PFSK-1 (cell line): ENCODE measurements at regions not wholly inside any gene's neighbourhood (a gene's known extent, or its start where the extent isn't known, plus 50 kb on each side); places are given as distances from the start of the nearest gene placed in this dataset.

ENCODE experiments used
- FOXP2 ChIP-seq: optimal IDR thresholded peaks from 2 replicates; pipeline ENCODE3; 2011; ENCODE audit warnings: borderline replicate concordance, control low read depth, inconsistent platforms; ENCODE audit not compliant: insufficient read depth; ENCODE audit errors: extremely low read length, extremely low read depth
- POLR2AphosphoS5 ChIP-seq: IDR thresholded peaks from 2 replicates; pipeline ENCODE4 v1.6.1; 2012; ENCODE audit warnings: low read depth, mild to moderate bottlenecking, control low read depth, low read length, moderate library complexity
- SIN3A ChIP-seq: IDR thresholded peaks from 2 replicates; pipeline ENCODE4 v1.6.1; 2012; ENCODE audit warnings: mild to moderate bottlenecking, low read length, moderate library complexity, borderline replicate concordance; ENCODE audit not compliant: insufficient read depth
- TAF1 ChIP-seq: IDR thresholded peaks from 2 replicates; pipeline ENCODE4 v1.6.1; 2012; ENCODE audit warnings: low read length, control low read depth, borderline replicate concordance; ENCODE audit not compliant: insufficient read depth
- TF ChIP-seq, protein P1 (sequence below), 2 experiments: IDR thresholded peaks; 2 replicates each; pipeline versions ENCODE4 v1.6.1 to v1.8.0; 2011 to 2012; ENCODE audit warnings: low read depth in 2 of 2, low read length in 2 of 2, control low read depth in 1 of 2, inconsistent platforms in 1 of 2, mild to moderate bottlenecking in 1 of 2, moderate library complexity in 1 of 2; ENCODE audit not compliant: insufficient read depth in 1 of 2

DNA sequence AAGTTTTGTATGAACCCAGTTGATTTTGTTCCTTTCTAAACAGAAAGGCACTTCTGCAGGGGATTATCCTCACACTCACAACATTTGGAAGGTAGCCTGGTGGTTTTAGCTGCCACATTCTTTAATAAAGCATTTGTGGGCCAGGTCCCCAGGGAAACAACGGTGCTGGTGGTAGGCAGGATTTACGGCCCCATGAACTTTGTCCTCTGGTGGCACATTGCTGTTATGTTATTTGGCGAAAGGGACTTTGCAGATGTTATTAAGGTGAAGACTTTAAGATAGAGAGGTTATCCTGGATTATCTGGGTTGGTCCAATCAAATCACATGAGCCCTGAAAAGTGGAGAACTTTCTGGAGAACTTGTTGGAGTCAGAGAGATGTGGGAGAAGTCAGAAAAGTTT is 86.3 kb upstream of the C9orf72 start:
- TF ChIP-seq TAF1 (no peak), POLR2AphosphoS5 (no peak), SIN3A (no peak), FOXP2 (no peak)
- TF ChIP-seq, protein P1, sequence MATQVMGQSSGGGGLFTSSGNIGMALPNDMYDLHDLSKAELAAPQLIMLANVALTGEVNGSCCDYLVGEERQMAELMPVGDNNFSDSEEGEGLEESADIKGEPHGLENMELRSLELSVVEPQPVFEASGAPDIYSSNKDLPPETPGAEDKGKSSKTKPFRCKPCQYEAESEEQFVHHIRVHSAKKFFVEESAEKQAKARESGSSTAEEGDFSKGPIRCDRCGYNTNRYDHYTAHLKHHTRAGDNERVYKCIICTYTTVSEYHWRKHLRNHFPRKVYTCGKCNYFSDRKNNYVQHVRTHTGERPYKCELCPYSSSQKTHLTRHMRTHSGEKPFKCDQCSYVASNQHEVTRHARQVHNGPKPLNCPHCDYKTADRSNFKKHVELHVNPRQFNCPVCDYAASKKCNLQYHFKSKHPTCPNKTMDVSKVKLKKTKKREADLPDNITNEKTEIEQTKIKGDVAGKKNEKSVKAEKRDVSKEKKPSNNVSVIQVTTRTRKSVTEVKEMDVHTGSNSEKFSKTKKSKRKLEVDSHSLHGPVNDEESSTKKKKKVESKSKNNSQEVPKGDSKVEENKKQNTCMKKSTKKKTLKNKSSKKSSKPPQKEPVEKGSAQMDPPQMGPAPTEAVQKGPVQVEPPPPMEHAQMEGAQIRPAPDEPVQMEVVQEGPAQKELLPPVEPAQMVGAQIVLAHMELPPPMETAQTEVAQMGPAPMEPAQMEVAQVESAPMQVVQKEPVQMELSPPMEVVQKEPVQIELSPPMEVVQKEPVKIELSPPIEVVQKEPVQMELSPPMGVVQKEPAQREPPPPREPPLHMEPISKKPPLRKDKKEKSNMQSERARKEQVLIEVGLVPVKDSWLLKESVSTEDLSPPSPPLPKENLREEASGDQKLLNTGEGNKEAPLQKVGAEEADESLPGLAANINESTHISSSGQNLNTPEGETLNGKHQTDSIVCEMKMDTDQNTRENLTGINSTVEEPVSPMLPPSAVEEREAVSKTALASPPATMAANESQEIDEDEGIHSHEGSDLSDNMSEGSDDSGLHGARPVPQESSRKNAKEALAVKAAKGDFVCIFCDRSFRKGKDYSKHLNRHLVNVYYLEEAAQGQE (IDR thresholded peaks at IDR 0.05; ENCODE audit: insufficient read depth in 1 of 2, low read depth in 2 of 2, low read length in 2 of 2) = no peak

GRCh38 chr9:27660148-27660547 is 86.9 kb upstream of the C9orf72 start:
- TF ChIP-seq POLR2AphosphoS5 = no peak

DNA sequence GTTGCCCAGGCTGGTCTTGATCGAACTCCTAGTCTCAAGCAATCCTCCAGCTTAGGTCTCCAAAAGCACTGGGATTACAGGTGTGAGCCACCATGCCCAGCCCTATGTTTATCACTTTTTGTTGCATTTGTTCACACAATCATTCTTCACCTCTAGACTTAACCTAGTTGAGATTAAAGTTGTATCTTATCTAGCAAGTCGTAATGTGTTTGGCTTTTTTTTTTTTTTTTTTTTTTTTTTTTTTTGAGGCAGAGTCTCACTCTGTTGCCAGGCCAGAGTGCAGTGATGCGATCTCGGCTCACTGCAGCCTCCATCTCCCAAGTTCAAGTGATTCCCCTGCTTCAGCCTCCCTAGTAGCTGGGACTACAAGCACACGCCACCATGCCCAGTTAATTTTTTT is 90.2 kb upstream of the C9orf72 start:
- TF ChIP-seq, protein P1 (IDR thresholded peaks at IDR 0.05; ENCODE audit: insufficient read depth in 1 of 2, low read depth in 2 of 2, low read length in 2 of 2) = no peak
- TF ChIP-seq FOXP2 (no peak), SIN3A (no peak), TAF1 (no peak), POLR2AphosphoS5 (no peak)

- no peak for TF ChIP-seq FOXP2
- TF ChIP-seq SIN3A = no peak
- TF ChIP-seq TAF1 = no peak
- TF ChIP-seq, protein P1 (IDR thresholded peaks at IDR 0.05; ENCODE audit: insufficient read depth in 1 of 2, low read depth in 2 of 2, low read length in 2 of 2) = no peak
- no peak for TF ChIP-seq POLR2AphosphoS5
These were observed 91.0 kb upstream of the C9orf72 start for GRCh38 chr9:27664121-27664779.

- TF ChIP-seq POLR2AphosphoS5 (no peak), SIN3A (no peak), FOXP2 (no peak), TAF1 (no peak)
- TF ChIP-seq, protein P1 (IDR thresholded peaks at IDR 0.05; ENCODE audit: insufficient read depth in 1 of 2, low read depth in 2 of 2, low read length in 2 of 2) = no peak
These were observed 91.9 kb upstream of the C9orf72 start for GRCh38 chr9:27665136-27665535.

GRCh38 chr9:27668280-27668679 is 95.0 kb upstream of the C9orf72 start:
- TF ChIP-seq POLR2AphosphoS5 (no peak), FOXP2 (no peak), TAF1 (no peak), SIN3A (no peak)
- TF ChIP-seq, protein P1 (IDR thresholded peaks at IDR 0.05; ENCODE audit: insufficient read depth in 1 of 2, low read depth in 2 of 2, low read length in 2 of 2) = no peak
